HG03432 (cell line): ENCODE measurements at regions not wholly inside any gene's neighbourhood (a gene's known extent, or its start where the extent isn't known, plus 50 kb on each side); places are given as distances from the start of the nearest gene placed in this dataset.

Source experiments
- ATAC-seq: cut with Tn5 transposase; IDR thresholded peaks from one replicate; pipeline ENCODE4 v1.9.1; 2021; ENCODE audit warnings: mild to moderate bottlenecking, moderate library complexity; ENCODE audit not compliant: unreplicated experiment

- no peak for ATAC-seq
Observed at GRCh38 chr10:43866712-43867111, 218.0 kb upstream of the ZNF32 start.

GRCh38 chr10:43865265-43866135 lies 216.8 kb upstream of the ZNF32 start:
- no peak for ATAC-seq

- ATAC-seq = no peak
Observed at GRCh38 chr10:43864656-43865055, 216.0 kb upstream of the ZNF32 start.

- no peak for ATAC-seq
Observed at GRCh38 chr10:43863859-43864591, 215.3 kb upstream of the ZNF32 start.

- no peak for ATAC-seq
Observed at GRCh38 chr10:43863270-43863669, 214.6 kb upstream of the ZNF32 start.

GRCh38 chr10:43862756-43863155 lies 214.1 kb upstream of the ZNF32 start:
- no peak for ATAC-seq

- no peak for ATAC-seq
Observed at GRCh38 chr10:43861966-43862751, 213.5 kb upstream of the ZNF32 start.

- ATAC-seq = no peak
Observed at GRCh38 chr10:43859016-43859525, 210.4 kb upstream of the ZNF32 start.

GRCh38 chr10:43857931-43858315 lies 209.2 kb upstream of the ZNF32 start:
- no peak for ATAC-seq

GRCh38 chr10:43857206-43857930 lies 208.7 kb upstream of the ZNF32 start:
- no peak for ATAC-seq

- ATAC-seq = no peak
Observed at GRCh38 chr10:43856299-43856698, 207.6 kb upstream of the ZNF32 start.

- no peak for ATAC-seq
Observed at GRCh38 chr10:43855667-43856210, 207.1 kb upstream of the ZNF32 start.

- no peak for ATAC-seq
Observed at GRCh38 chr10:43854007-43854406, 205.3 kb upstream of the ZNF32 start.

- ATAC-seq = no peak
Observed at GRCh38 chr10:43853369-43853768, 204.7 kb upstream of the ZNF32 start.

- no peak for ATAC-seq
Observed at GRCh38 chr10:43852644-43853214, 204.0 kb upstream of the ZNF32 start.

GRCh38 chr10:43852149-43852548 lies 203.5 kb upstream of the ZNF32 start:
- no peak for ATAC-seq

GRCh38 chr10:43851030-43851429 lies 202.3 kb upstream of the ZNF32 start:
- ATAC-seq = no peak

GRCh38 chr10:43849551-43849950 lies 200.9 kb upstream of the ZNF32 start:
- no peak for ATAC-seq

GRCh38 chr10:43846968-43847367 lies 198.3 kb upstream of the ZNF32 start:
- ATAC-seq = no peak

GRCh38 chr10:43846187-43846680 lies 197.6 kb upstream of the ZNF32 start:
- peak; percentile 67 for ATAC-seq
